COLO668 (cell line): ENCODE measurements at regions not wholly inside any gene's neighbourhood (a gene's known extent, or its start where the extent isn't known, plus 50 kb on each side); places are given as distances from the start of the nearest gene placed in this dataset.
"Not testable (repeated sequence)": the region's sequence is repeated elsewhere in the genome, so short reads cannot be mapped to it uniquely, and the experiment has no call there.

Source experiments
- DNase-seq: peaks from one replicate; lab custom pipeline; 2025; ENCODE audit not compliant: unreplicated experiment; lab: John Stamatoyannopoulos, UW

- no peak for DNase-seq
Observed at GRCh38 chr11:82076126-82076525, 657.5 kb downstream of the FAM181B start.

GRCh38 chr11:82059505-82059904 lies 674.2 kb downstream of the FAM181B start:
- no peak for DNase-seq

- DNase-seq = no peak
Observed at GRCh38 chr11:82056450-82056849, 677.2 kb downstream of the FAM181B start.

- no peak for DNase-seq
Observed at GRCh38 chr11:82049199-82049598, 684.5 kb downstream of the FAM181B start.

- no peak for DNase-seq
Observed at GRCh38 chr11:82047200-82047599, 686.5 kb downstream of the FAM181B start.

- DNase-seq = no peak
Observed at GRCh38 chr11:82046778-82047177, 686.9 kb downstream of the FAM181B start.

GRCh38 chr11:82045748-82046457 lies 687.8 kb downstream of the FAM181B start:
- no peak for DNase-seq

GRCh38 chr11:82043316-82043715 lies 690.3 kb downstream of the FAM181B start:
- no peak for DNase-seq

GRCh38 chr11:82041764-82042163 lies 691.9 kb downstream of the FAM181B start:
- DNase-seq = no peak

- DNase-seq = no peak
Observed at GRCh38 chr11:82038154-82038553, 695.5 kb downstream of the FAM181B start.

- DNase-seq = no peak
Observed at GRCh38 chr11:82034527-82034926, 699.1 kb downstream of the FAM181B start.

- DNase-seq = not testable (repeated sequence)
Observed at GRCh38 chr11:82027335-82027734, 706.3 kb downstream of the FAM181B start.

GRCh38 chr11:82024760-82025159 lies 708.9 kb downstream of the FAM181B start:
- no peak for DNase-seq

- DNase-seq = no peak
Observed at GRCh38 chr11:82012276-82012675, 721.4 kb downstream of the FAM181B start.

GRCh38 chr11:82009133-82009532 lies 724.5 kb downstream of the FAM181B start:
- no peak for DNase-seq

- no peak for DNase-seq
Observed at GRCh38 chr11:82007521-82007920, 726.1 kb downstream of the FAM181B start.

- DNase-seq = no peak
Observed at GRCh38 chr11:82004537-82005213, 729.0 kb downstream of the FAM181B start.

- no peak for DNase-seq
Observed at GRCh38 chr11:82003671-82004515, 729.8 kb downstream of the FAM181B start.

GRCh38 chr11:82003024-82003423 lies 730.6 kb downstream of the FAM181B start:
- no peak for DNase-seq

GRCh38 chr11:81995889-81996288 lies 737.8 kb downstream of the FAM181B start:
- no peak for DNase-seq

GRCh38 chr11:81993755-81994154 lies 739.9 kb downstream of the FAM181B start:
- no peak for DNase-seq
